CD14-positive monocyte (primary cell): ENCODE measurements at regions not wholly inside any gene's neighbourhood (a gene's known extent, or its start where the extent isn't known, plus 50 kb on each side); places are given as distances from the start of the nearest gene placed in this dataset.

Source experiments
- DNase-seq, 3 donors: peaks; one replicate each; pipeline ENCODE4 v3.0.0-alpha.2; 2011 to 2022
- H2AFZ ChIP-seq: 2 replicates; pipeline ENCODE4 v1.6.0; 2012; ENCODE audit warnings: mild to moderate bottlenecking, low read depth, low read length, inconsistent platforms; ENCODE audit not compliant: insufficient read depth, poor library complexity, severe bottlenecking
- H3K27ac ChIP-seq, 2 donors: 1 replicate in 1 of 2; 2 replicates in 1 of 2; pipeline ENCODE4 v1.5.1; 2012 to 2013; ENCODE audit warnings: low read length in 2 of 2, control low read depth in 1 of 2, inconsistent platforms in 1 of 2, low read depth in 1 of 2, mild to moderate bottlenecking in 1 of 2
- H3K27me3 ChIP-seq, 2 donors: one replicate each; pipeline versions ENCODE4 v1.6.0 to v1.6.1; 2011 to 2013; ENCODE audit warnings: low read length in 2 of 2; ENCODE audit not compliant: control insufficient read depth in 2 of 2, insufficient read depth in 2 of 2
- H3K36me3 ChIP-seq, 2 donors: replicated peaks in 1 of 2; 1 replicate in 1 of 2; 2 replicates in 1 of 2; pipeline versions ENCODE4 v1.5.1 to v1.6.1; 2012 to 2013; ENCODE audit warnings: low read length in 2 of 2, control low read depth in 1 of 2, inconsistent platforms in 1 of 2, mild to moderate bottlenecking in 1 of 2; ENCODE audit not compliant: insufficient read depth in 2 of 2, control insufficient read depth in 1 of 2
- H3K4me1 ChIP-seq, 2 donors: 1 replicate in 1 of 2; 2 replicates in 1 of 2; pipeline versions ENCODE4 v1.5.1 to v1.6.1; 2012 to 2013; ENCODE audit warnings: low read length in 2 of 2, control low read depth in 1 of 2, inconsistent platforms in 1 of 2, mild to moderate bottlenecking in 1 of 2, moderate library complexity in 1 of 2; ENCODE audit not compliant: insufficient read depth in 2 of 2, control insufficient read depth in 1 of 2
- H3K4me2 ChIP-seq: replicated peaks from 2 replicates; pipeline ENCODE3; 2012; ENCODE audit warnings: low read length, moderate library complexity, mild to moderate bottlenecking; ENCODE audit not compliant: poor library complexity, severe bottlenecking; ENCODE audit errors: extremely low read depth
- H3K4me3 ChIP-seq, 3 experiments: fragments of 200-600 bp in 1 of 3; sonication (generic) in 1 of 3; replicated peaks in 1 of 3; 1 replicate in 2 of 3; 2 replicates in 1 of 3; pipeline ENCODE4 v1.5.1; 2011 to 2013; ENCODE audit warnings: low read length in 3 of 3, mild to moderate bottlenecking in 3 of 3, control low read depth in 2 of 3, low read depth in 2 of 3, inconsistent platforms in 1 of 3, moderate library complexity in 1 of 3
- H3K79me2 ChIP-seq: 2 replicates; pipeline ENCODE4 v1.6.0; 2012; ENCODE audit warnings: mild to moderate bottlenecking, control low read depth, inconsistent platforms, low read length, moderate library complexity; ENCODE audit not compliant: insufficient read depth
- H3K9ac ChIP-seq: 2 replicates; pipeline ENCODE4 v1.6.0; 2017; ENCODE audit warnings: low read length, mild to moderate bottlenecking; ENCODE audit not compliant: insufficient read depth, poor library complexity, severe bottlenecking
- H3K9me3 ChIP-seq, 2 donors: replicated peaks in 1 of 2; 1 replicate in 1 of 2; 2 replicates in 1 of 2; pipeline versions ENCODE4 v1.5.1 to v1.6.1; 2012 to 2013; ENCODE audit warnings: low read length in 2 of 2, control low read depth in 1 of 2; ENCODE audit not compliant: control insufficient read depth in 1 of 2, insufficient read depth in 1 of 2
- H4K20me1 ChIP-seq: 2 replicates; pipeline ENCODE4 v1.6.0; 2012; ENCODE audit warnings: mild to moderate bottlenecking, low read length, control low read depth, moderate library complexity; ENCODE audit not compliant: insufficient read depth
- H3K27ac Mint-ChIP-seq, 7 donors: one replicate each; pipeline ENCODE4 v1.8.0; 2020; ENCODE audit warnings: mild to moderate bottlenecking in 7 of 7, mixed read lengths in 7 of 7, moderate library complexity in 6 of 7, inconsistent platforms in 2 of 7
- H3K27me3 Mint-ChIP-seq, 3 donors: one replicate each; pipeline ENCODE4 v1.8.0; 2021 to 2022; ENCODE audit warnings: low read depth in 3 of 3, mild to moderate bottlenecking in 3 of 3, mixed read lengths in 3 of 3, moderate library complexity in 3 of 3, inconsistent platforms in 1 of 3
- H3K36me3 Mint-ChIP-seq, 2 donors: one replicate each; pipeline ENCODE4 v1.8.0; 2020; ENCODE audit warnings: mixed read lengths in 2 of 2, inconsistent platforms in 1 of 2, mild to moderate bottlenecking in 1 of 2
- H3K4me1 Mint-ChIP-seq: one replicate; pipeline ENCODE4 v1.8.0; 2020; ENCODE audit warnings: mild to moderate bottlenecking, mixed read lengths
- H3K4me3 Mint-ChIP-seq, 2 donors: one replicate each; pipeline ENCODE4 v1.8.0; 2020; ENCODE audit warnings: mild to moderate bottlenecking in 2 of 2, mixed read lengths in 2 of 2, moderate library complexity in 1 of 2
- H3K9me3 Mint-ChIP-seq, 7 donors: one replicate each; pipeline ENCODE4 v1.8.0; 2020 to 2022; ENCODE audit warnings: mixed read lengths in 7 of 7, mild to moderate bottlenecking in 6 of 7, moderate library complexity in 6 of 7, inconsistent platforms in 2 of 7
- WGBS: methylation state at CpG from one replicate; pipeline ENCODE4 v1.1.5; 2013; ENCODE audit warnings: missing lambda C conversion rate; ENCODE audit not compliant: insufficient coverage; 5-methylcytosine and 5-hydroxymethylcytosine counted together
- intact Hi-C, 2 donors: fragments of 100-400 bp; cut with micrococcal nuclease; formaldehyde crosslinking; loops; one replicate each; pipeline versions ENCODE4 v1.15.0 to v1.15.1; 2023
- TF ChIP-seq, protein P1 (sequence below): fragments of 200-600 bp; IDR thresholded peaks from one replicate; pipeline ENCODE4 v1.8.0; 2022; ENCODE audit warnings: antibody characterized with exemption, mild to moderate bottlenecking

DNA sequence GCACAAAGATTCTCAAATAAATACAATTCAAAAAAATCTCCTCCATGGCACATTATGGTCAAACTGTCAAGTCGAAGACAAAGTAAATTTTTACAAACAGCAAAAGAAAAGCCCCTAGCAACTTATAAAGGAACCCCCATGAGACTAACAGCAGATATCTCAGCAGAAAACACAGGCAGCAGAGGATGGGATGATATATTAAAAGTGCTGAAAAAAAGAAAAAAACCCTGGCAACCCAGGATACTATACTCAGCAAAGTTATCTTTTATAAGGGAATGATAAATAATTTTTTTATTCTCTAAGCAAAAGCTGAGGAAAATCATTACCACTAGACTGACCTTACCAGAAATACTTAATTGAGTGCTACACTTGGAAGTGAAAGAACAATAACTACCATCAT is 326.4 kb downstream of the CYRIA start:
- Histone ChIP-seq H3K27me3 (no peaks in the 10 kb centered on the region), H3K36me3 (no peaks in the 10 kb centered on the region), H3K9me3 (peaks cover 3 to 5% of the 10 kb centered on the region in 2 donors), H4K20me1 (no peaks in the 10 kb centered on the region), H3K4me2 (no peak overlapping the region), H3K4me1 (no peaks in the 10 kb centered on the region), H3K9ac (no peak overlapping the region), H3K4me3 (no peak overlapping the region), H3K79me2 (no peaks in the 10 kb centered on the region), H3K27ac (no peak overlapping the region), H2AFZ (no peak overlapping the region)
- Mint-ChIP-seq H3K27me3 (no peaks in the 10 kb centered on the region), H3K36me3 (no peaks in the 10 kb centered on the region), H3K9me3 (peaks cover 6 to 15% (median 10%) of the 10 kb centered on the region in 7 donors), H3K4me3 (no peak overlapping the region), H3K4me1 (no peaks in the 10 kb centered on the region), H3K27ac (no peak overlapping the region)
- intact Hi-C loops, result no loop called here
- TF ChIP-seq, protein P1, sequence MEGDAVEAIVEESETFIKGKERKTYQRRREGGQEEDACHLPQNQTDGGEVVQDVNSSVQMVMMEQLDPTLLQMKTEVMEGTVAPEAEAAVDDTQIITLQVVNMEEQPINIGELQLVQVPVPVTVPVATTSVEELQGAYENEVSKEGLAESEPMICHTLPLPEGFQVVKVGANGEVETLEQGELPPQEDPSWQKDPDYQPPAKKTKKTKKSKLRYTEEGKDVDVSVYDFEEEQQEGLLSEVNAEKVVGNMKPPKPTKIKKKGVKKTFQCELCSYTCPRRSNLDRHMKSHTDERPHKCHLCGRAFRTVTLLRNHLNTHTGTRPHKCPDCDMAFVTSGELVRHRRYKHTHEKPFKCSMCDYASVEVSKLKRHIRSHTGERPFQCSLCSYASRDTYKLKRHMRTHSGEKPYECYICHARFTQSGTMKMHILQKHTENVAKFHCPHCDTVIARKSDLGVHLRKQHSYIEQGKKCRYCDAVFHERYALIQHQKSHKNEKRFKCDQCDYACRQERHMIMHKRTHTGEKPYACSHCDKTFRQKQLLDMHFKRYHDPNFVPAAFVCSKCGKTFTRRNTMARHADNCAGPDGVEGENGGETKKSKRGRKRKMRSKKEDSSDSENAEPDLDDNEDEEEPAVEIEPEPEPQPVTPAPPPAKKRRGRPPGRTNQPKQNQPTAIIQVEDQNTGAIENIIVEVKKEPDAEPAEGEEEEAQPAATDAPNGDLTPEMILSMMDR, result no peak
- DNase-seq, result no peak
- no CpG with 5 or more reads among the region's 1 CpG for WGBS

DNA sequence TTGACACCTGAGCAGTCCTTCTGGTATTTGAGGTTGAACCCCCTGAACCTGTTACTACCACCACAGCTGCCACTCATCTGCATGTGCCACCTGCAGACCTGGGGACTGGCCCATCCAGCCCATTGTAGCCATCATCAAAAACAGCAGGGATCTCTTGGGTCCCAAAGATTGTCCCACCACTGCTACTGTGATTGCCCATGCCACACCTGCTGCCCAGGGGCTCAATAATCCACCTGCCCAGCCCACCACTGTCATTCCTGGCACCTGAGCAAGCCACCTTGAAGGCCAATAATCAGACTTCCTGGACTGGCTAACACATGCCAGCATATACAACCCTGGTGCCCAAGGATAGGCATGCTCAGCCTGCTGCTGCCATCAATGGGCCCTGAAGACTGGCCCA is 327.6 kb downstream of the CYRIA start:
- Mint-ChIP-seq H3K4me3 (no peak overlapping the region), H3K4me1 (no peaks in the 10 kb centered on the region), H3K9me3 (peaks cover 6 to 14% (median 10%) of the 10 kb centered on the region in 7 donors), H3K36me3 (no peaks in the 10 kb centered on the region), H3K27ac (no peak overlapping the region), H3K27me3 (no peaks in the 10 kb centered on the region)
- peaks cover 3 to 5% of the 10 kb centered on the region in 2 donors for H3K9me3 ChIP-seq
- H3K9ac ChIP-seq, result no peak overlapping the region
- DNase-seq, result no peak
- H2AFZ ChIP-seq, result no peak overlapping the region
- intact Hi-C loops, result no loop called here
- no peaks in the 10 kb centered on the region for H3K79me2 ChIP-seq
- no peaks in the 10 kb centered on the region for H4K20me1 ChIP-seq
- H3K36me3 ChIP-seq, result no peaks in the 10 kb centered on the region
- H3K4me1 ChIP-seq, result no peaks in the 10 kb centered on the region
- H3K4me3 ChIP-seq, result no peak overlapping the region
- TF ChIP-seq, protein P1, result no peak
- H3K4me2 ChIP-seq, result no peak overlapping the region
- H3K27me3 ChIP-seq, result no peaks in the 10 kb centered on the region
- no peak overlapping the region for H3K27ac ChIP-seq
